B cell (primary cell): ENCODE measurements at regions not wholly inside any gene's neighbourhood (a gene's known extent, or its start where the extent isn't known, plus 50 kb on each side); places are given as distances from the start of the nearest gene placed in this dataset.

Source experiments
- CTCF ChIP-seq: fragments of 200-600 bp; IDR thresholded peaks from one replicate; pipeline ENCODE4 v1.8.0; 2022; ENCODE audit warnings: antibody characterized with exemption, mild to moderate bottlenecking
- EZH2 ChIP-seq: IDR thresholded peaks from 2 replicates; pipeline ENCODE4 v1.6.1; 2012; ENCODE audit warnings: borderline replicate concordance, low read depth, mild to moderate bottlenecking, moderate library complexity, low read length; ENCODE audit not compliant: insufficient read depth, poor library complexity, severe bottlenecking

- TF ChIP-seq CTCF (no peak), EZH2 (no peak)
Measured at GRCh38 chr15:96914081-96914480, 583.6 kb downstream of the NR2F2 start.
